ENCODE measurements at regions not wholly inside any gene's neighbourhood (a gene's known extent, or its start where the extent isn't known, plus 50 kb on each side); places are given as distances from the start of the nearest gene placed in this dataset.

DNA sequence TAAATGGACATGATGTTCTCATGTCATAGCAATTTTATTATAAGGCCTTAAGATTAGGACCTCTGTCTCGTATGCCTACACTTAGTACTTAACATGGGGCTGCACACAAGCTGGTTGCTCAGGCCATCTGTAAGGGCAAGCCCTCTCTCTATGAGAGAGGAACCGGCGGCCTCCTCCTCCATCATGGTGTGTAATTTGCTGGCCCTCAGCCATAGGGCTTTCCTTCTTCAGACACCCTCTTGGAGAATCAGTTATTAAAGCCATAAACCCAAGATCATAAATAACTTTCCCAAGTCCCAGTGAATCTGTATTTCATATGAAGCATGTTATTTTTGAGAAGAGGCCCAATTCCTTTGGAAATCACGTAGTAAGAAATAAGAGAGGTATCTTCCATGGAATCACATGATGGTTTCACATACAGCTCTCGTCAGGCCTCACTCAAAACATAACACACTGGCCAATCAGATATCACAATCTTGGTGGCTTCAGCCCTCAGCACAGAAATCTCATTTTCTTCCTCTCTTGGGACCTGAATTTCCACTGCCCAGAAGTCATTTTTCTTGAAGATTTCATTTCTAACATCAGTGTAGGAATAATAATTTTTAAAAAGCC, 92.6 kb downstream of the RDH14 start:
- DNase-seq (ENCODE audit: low read depth, low spot score), result no peak

GRCh38 chr2:18465979-18466378, 94.5 kb downstream of the RDH14 start:
- DNase-seq (ENCODE audit: low read depth, low spot score), result no peak

DNA sequence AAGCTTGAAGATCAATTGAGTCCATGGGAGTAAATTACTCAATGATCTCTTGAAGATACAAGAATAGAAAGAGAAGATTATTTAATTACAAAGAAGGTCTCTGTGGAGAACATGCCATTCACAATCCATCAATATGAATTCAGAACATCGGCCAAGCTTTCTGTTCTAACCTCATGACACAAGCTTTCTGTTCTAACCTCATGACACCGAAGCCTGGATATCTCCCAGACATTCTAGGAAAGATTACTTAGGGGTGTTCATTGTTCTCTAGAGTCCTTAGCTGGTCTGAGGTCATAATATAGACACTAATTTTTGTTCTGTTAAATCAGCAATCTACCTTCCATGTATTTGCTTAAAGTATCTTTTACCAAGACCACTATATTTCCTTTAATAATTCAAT, 95.5 kb downstream of the RDH14 start:
- no peak for DNase-seq (ENCODE audit: low read depth, low spot score)

DNA sequence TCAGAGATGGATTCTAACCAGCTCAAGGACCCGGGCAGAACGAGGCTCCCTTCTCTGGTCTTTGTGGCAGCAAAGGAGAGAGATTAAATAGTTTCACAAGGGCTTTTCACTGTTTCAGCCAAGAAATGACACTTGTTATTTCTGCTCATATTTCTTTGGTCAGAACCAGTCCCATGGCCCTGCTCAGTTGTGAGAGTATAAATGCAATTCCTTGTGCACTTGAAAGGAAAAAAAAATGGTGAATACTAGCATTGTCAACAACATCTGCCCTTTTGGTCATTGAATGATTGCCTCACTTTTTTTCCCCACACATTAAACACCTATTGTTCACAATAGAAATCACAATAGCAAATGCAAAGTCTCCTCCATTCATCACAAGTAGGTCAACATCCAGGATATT, 104.4 kb downstream of the RDH14 start:
- DNase-seq (ENCODE audit: low read depth, low spot score), result no peak

GRCh38 chr2:18455236-18455862, 105.1 kb downstream of the RDH14 start:
- DNase-seq (ENCODE audit: low read depth, low spot score), result no peak

GRCh38 chr2:18454692-18455235, 105.7 kb downstream of the RDH14 start:
- no peak for DNase-seq (ENCODE audit: low read depth, low spot score)

- no peak for DNase-seq (ENCODE audit: low read depth, low spot score)
These were observed 113.7 kb downstream of the RDH14 start for GRCh38 chr2:18446715-18447114.

DNA sequence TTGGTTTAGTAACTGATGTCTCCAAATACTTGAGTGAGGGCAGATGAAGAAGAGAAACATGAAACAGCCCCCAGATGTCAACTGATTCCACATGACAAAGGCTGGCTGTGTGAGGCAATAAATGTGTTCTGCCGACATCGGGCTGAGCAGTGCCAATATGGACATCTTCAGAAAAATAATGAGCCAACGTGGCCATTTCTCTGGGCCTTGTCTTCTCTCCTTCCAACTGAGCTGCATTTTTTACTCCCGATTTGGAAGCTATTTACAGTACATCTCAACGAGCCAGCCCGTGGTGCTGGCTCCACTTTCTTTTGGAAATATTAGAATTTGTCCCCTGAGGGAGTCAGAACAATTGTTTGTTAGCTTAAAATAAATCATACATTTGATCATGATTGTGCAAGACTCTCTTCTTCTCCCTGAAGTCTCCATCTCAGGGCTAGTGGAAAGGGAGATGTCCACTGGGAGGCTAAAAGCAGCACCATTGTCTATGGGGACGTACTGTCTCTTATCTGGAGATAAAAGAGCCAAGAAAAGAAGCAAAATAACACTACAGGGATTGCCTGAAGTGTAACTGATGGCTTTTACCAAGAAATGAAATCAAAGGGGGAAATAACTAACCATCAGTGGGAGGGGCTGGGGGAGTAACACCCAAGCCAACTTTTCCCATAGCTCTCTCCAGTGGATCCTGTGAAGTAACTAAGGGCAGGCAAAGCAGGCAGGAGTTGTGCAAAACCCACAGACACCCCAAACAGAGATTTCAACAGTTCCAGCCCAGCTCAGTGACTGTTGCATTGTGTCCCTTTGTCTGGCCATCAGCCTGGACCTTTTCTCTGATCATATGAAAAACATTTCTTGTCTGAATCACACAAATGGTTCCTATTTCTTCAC, 114.8 kb downstream of the RDH14 start:
- DNase-seq (ENCODE audit: low read depth, low spot score), result no peak

DNA sequence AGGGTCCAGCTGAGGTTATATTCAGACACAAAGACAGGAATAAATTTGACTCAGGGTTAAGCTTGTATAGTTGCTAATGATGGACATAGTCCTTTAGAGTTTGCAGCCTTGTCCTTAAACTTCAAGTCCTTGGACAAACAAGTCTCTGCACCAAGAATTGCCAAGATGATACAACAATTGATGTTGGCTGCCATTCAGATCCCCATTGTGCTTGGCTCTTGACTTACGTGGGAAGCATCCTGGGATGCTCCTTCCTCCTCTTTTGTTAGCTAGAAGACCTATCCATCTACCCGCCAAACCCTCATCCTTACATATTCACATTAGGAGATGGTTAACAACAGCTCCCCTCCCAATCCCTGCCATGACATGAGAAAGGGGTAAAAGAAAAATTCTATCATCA, 115.6 kb downstream of the RDH14 start:
- no peak for DNase-seq (ENCODE audit: low read depth, low spot score)

DNA sequence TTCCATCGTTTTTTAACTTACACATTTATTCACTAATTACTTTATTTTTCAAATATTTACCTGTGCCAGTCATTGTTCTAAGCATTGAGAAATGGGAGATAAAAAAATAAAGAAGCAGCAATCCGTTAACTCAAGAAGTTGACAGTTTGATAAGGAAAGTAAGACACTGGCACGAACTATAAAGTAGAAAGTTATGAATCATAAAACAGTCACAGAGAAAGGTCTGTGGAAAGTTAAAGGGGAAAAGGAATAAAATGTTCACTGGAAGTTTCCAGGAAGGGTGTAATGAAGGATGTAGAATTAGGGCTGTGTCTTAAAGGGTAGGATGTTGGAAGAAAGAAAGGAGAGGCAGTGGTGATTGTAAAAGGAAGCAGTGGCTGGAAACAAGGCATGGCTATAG, 118.9 kb downstream of the RDH14 start:
- no peak for DNase-seq (ENCODE audit: low read depth, low spot score)

DNA sequence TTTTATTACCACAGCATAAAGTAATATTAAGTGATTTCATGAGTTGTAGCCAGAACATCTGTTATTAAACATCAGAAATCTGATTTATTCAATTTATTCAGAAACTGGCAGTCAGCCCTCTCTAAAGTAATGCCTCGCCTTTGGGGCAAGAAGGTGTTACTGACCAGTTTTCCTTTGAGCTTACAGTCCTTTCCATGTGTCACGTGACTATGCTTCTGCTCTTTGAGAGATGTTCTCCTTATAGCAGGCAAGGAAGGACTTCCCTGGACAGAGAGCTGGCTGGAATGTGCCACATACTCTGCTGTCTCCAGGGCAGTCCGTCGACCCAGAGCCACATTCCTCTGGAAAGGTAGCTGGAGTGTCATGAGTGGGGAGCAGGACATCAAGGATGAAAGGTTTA, 119.7 kb downstream of the RDH14 start:
- DNase-seq (ENCODE audit: low read depth, low spot score), result no peak

- DNase-seq (ENCODE audit: low read depth, low spot score), result no peak
These were observed 120.3 kb downstream of the RDH14 start for GRCh38 chr2:18440141-18440661.

DNA sequence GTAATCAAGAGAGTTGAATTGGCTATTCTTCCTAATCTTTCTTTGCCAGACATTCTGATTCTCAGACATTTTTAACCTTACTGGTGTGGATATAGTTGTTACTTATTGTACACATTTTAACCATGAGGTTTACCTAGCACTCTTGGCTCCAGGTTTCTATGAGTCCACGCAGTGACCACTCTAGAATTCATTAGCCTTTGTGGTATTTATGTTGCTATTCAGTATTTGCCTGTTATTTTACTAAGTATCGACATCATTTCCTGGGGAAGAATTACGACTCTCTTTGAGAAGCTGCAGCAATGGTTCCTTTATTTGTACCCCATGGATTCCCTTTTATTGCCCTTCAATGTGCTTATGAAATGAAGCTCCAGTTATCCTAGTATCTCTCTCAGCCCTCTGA, 120.7 kb downstream of the RDH14 start:
- DNase-seq (ENCODE audit: low read depth, low spot score), result no peak

DNA sequence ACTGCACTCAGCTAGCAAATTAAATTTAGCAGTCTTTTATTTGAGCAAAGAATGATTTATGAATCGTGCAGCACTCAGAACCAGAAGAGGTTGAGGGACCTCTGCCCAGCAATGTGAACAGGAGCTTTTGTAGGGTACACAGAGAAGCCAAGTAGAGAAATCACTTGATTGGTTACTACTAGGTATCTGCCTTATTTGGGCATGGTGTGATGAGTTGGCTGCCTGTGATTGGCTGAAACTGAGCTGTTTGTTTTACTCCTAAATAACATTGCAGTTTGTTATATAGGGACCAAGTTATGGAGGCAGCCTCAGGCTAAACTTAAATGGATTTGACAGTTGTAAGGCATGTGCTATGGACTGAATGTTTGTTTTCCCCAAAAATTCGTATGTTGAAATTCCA, 122.5 kb downstream of the RDH14 start:
- no peak for DNase-seq (ENCODE audit: low read depth, low spot score)

GRCh38 chr2:18436503-18437005, 123.9 kb downstream of the RDH14 start:
- DNase-seq (ENCODE audit: low read depth, low spot score), result no peak

DNA sequence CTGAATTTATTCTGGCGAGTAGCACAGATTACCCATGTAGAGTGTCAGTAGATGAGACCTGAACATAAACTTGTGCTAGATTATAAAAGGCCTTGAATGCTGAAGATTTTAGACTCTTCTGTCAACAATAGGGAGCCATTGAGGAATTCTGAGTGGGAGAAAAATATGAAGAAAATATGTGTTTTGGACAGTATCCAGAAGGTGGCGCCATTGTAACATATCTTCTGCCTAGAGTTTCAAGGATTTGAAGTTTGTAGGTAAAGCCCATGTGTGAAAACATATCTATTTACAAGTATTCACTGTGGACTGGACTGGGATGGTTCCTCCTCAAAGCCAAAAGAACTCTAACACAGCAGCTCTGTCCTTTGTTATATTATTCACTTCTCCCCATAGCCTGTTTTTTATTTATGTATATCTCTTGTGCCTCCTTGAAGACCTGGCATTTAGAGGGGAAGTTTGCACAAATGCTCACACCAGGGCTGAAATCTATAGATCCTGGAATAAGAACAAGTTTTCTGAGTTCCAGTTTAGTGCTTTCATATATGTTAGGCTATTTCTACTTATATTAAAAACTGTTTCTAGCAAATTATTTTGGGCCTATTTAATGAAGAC, 124.9 kb downstream of the RDH14 start:
- peak; percentile 10 for DNase-seq (ENCODE audit: low read depth, low spot score)

GRCh38 chr2:18433872-18434271, 126.6 kb downstream of the RDH14 start:
- DNase-seq (ENCODE audit: low read depth, low spot score), result no peak

GRCh38 chr2:18432999-18433398, 127.5 kb downstream of the RDH14 start:
- no peak for DNase-seq (ENCODE audit: low read depth, low spot score)

DNA sequence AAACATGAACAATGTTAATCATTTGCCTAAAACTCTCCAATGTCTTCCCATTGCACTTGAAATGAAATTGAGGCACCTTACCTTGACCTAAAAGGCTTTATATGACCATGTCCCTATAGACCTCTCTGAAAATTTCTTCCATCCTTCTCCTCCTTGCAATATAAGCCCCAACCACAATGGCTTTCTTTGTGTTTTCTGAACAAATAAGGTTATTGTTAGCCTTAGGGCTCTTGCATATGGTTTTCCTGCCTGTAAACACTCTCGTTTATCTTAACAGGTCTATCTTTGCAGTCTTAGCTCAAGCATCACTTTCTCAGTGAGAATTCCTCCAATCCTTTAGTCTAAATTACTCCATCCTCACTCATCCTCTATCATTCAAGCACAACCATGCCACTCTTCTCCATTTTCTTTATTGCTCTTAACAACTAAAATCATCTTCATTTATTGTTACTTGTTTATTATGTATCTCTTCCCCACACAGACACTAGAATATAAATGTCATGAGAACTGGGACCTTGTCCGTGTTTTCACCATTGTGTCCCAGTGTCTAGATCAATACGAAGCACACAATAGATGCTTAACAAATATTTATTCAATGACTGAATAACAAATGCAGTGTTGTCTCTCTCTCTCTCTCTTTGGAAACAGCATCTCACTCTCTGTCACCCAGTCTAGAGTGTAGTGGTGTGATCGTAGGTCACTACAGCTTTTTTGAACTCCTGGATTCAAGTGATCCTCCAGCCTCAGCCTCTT, 129.3 kb downstream of the RDH14 start:
- no peak for DNase-seq (ENCODE audit: low read depth, low spot score)

GRCh38 chr2:18428516-18428915, 131.9 kb downstream of the RDH14 start:
- DNase-seq (ENCODE audit: low read depth, low spot score), result no peak

DNA sequence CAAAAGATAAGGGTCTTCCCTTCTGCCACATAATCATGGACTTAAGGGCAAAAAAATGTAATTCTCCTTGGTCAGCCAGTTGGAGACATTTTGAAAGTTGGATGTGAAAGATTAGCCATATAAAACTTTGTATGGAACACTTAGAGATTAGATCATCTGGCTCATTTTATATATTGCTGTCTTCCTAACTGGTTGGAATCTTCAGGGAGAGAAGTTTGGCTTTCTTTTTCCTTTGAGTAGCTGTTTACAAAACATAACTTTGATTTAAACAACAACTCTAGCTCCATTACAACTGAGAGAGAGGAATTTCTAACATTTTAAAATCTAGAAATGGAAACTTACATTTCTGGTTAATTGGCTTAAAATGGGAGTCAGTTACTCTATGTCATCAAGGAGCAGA, 132.7 kb downstream of the RDH14 start:
- no peak for DNase-seq (ENCODE audit: low read depth, low spot score)
